HG03469 (cell line): ENCODE measurements at regions not wholly inside any gene's neighbourhood (a gene's known extent, or its start where the extent isn't known, plus 50 kb on each side); places are given as distances from the start of the nearest gene placed in this dataset.
"Not testable (repeated sequence)": the region's sequence is repeated elsewhere in the genome, so short reads cannot be mapped to it uniquely, and the experiment has no call there.

Experiments
- ATAC-seq: cut with Tn5 transposase; IDR thresholded peaks from one replicate; pipeline ENCODE4 v1.9.1; 2021; ENCODE audit warnings: mild to moderate bottlenecking, moderate library complexity, moderate number of reproducible peaks; ENCODE audit not compliant: unreplicated experiment

GRCh38 chr20:51306081-51306480 lies 236.4 kb downstream of the NFATC2 start:
- ATAC-seq = no peak

GRCh38 chr20:51305316-51306052 lies 237.0 kb downstream of the NFATC2 start:
- no peak for ATAC-seq

- ATAC-seq = no peak
These were observed 238.5 kb downstream of the NFATC2 start for GRCh38 chr20:51303731-51304670.

GRCh38 chr20:51301026-51301425 lies 241.5 kb downstream of the NFATC2 start:
- no peak for ATAC-seq

GRCh38 chr20:51300104-51300503 lies 242.4 kb downstream of the NFATC2 start:
- no peak for ATAC-seq

GRCh38 chr20:51299413-51299812 lies 243.1 kb downstream of the NFATC2 start:
- no peak for ATAC-seq

- no peak for ATAC-seq
These were observed 244.3 kb downstream of the NFATC2 start for GRCh38 chr20:51298141-51298749.

- no peak for ATAC-seq
These were observed 254.7 kb downstream of the NFATC2 start for GRCh38 chr20:51287628-51288413.

- ATAC-seq = no peak
These were observed 255.8 kb downstream of the NFATC2 start for GRCh38 chr20:51286758-51287157.

GRCh38 chr20:51285684-51286083 lies 256.8 kb downstream of the NFATC2 start:
- no peak for ATAC-seq

- no peak for ATAC-seq
These were observed 257.6 kb downstream of the NFATC2 start for GRCh38 chr20:51284871-51285270.

GRCh38 chr20:51284176-51284575 lies 258.3 kb downstream of the NFATC2 start:
- no peak for ATAC-seq

- ATAC-seq = no peak
These were observed 258.6 kb upstream of the KCNG1 start for GRCh38 chr20:51281521-51281920.

GRCh38 chr20:51280047-51280446 lies 257.1 kb upstream of the KCNG1 start:
- no peak for ATAC-seq

- ATAC-seq = no peak
These were observed 255.1 kb upstream of the KCNG1 start for GRCh38 chr20:51277961-51278360.

- no peak for ATAC-seq
These were observed 253.4 kb upstream of the KCNG1 start for GRCh38 chr20:51276296-51276695.

GRCh38 chr20:51275826-51276225 lies 252.9 kb upstream of the KCNG1 start:
- ATAC-seq = no peak

GRCh38 chr20:51275181-51275580 lies 252.3 kb upstream of the KCNG1 start:
- no peak for ATAC-seq

- ATAC-seq = no peak
These were observed 249.5 kb upstream of the KCNG1 start for GRCh38 chr20:51272401-51272800.

- no peak for ATAC-seq
These were observed 249.0 kb upstream of the KCNG1 start for GRCh38 chr20:51271931-51272330.

GRCh38 chr20:51271289-51271688 lies 248.4 kb upstream of the KCNG1 start:
- ATAC-seq = not testable (repeated sequence)
